Activated CD4-positive, alpha-beta memory T cell treated with anti-CD3 and anti-CD28 coated beads, Interleukin-2, amount 10 ng/mL, durations not matched to agents 7 days and 5 days (primary cell): ENCODE measurements at regions not wholly inside any gene's neighbourhood (a gene's known extent, or its start where the extent isn't known, plus 50 kb on each side); places are given as distances from the start of the nearest gene placed in this dataset.
"Not testable (repeated sequence)": the region's sequence is repeated elsewhere in the genome, so short reads cannot be mapped to it uniquely, and the experiment has no call there.

Experiments used
- CTCF ChIA-PET: fragments of 350-600 bp; sonication (Branson Sonifier 250); formaldehyde crosslinking; loops from one replicate; lab custom pipeline; 2021; ENCODE audit warnings: antibody characterized with exemption, inconsistent platforms; lab: Charles Lee
- POLR2A ChIA-PET: fragments of 350-600 bp; sonication (Branson Sonifier 250); formaldehyde crosslinking; loops from one replicate; lab custom pipeline; 2021; ENCODE audit warnings: antibody characterized with exemption; lab: Charles Lee
- DNase-seq: peaks from one replicate; pipeline ENCODE4 v3.0.0-alpha.2; 2020
- H3K27ac Mint-ChIP-seq: one replicate; pipeline ENCODE4 v1.8.0; 2021; ENCODE audit warnings: mild to moderate bottlenecking, mixed read lengths
- H3K27me3 Mint-ChIP-seq: one replicate; pipeline ENCODE4 v1.8.0; 2021; ENCODE audit warnings: mixed read lengths
- H3K36me3 Mint-ChIP-seq: one replicate; pipeline ENCODE4 v1.8.0; 2021; ENCODE audit warnings: low read depth, mixed read lengths
- H3K4me1 Mint-ChIP-seq: one replicate; pipeline ENCODE4 v1.8.0; 2021; ENCODE audit warnings: mixed read lengths
- H3K4me3 Mint-ChIP-seq: one replicate; pipeline ENCODE4 v1.8.0; 2021; ENCODE audit warnings: mild to moderate bottlenecking, mixed read lengths
- H3K9me3 Mint-ChIP-seq: one replicate; pipeline ENCODE4 v1.8.0; 2021; ENCODE audit warnings: mixed read lengths

- Mint-ChIP-seq H3K9me3 (peaks cover 3% of the 10 kb centered on the region), H3K27me3 (no peaks in the 10 kb centered on the region), H3K36me3 (no peaks in the 10 kb centered on the region), H3K27ac (no peak overlapping the region), H3K4me1 (no peaks in the 10 kb centered on the region), H3K4me3 (no peak overlapping the region)
- POLR2A ChIA-PET, result no interaction called here
- CTCF ChIA-PET, result no interaction called here
- no peak for DNase-seq
These were observed 835.6 kb downstream of the PCDH17 start for GRCh38 chr13:58467176-58467575.

- Mint-ChIP-seq H3K36me3 (no peaks in the 10 kb centered on the region), H3K4me3 (no peak overlapping the region), H3K9me3 (no peaks in the 10 kb centered on the region), H3K27ac (no peak overlapping the region), H3K27me3 (no peaks in the 10 kb centered on the region), H3K4me1 (no peaks in the 10 kb centered on the region)
- no peak for DNase-seq
- CTCF ChIA-PET, result no interaction called here
- POLR2A ChIA-PET, result no interaction called here
These were observed 840.9 kb downstream of the PCDH17 start for GRCh38 chr13:58472483-58472882.

GRCh38 chr13:58474581-58474980, 843.0 kb downstream of the PCDH17 start:
- no peaks in the 10 kb centered on the region for H3K4me1 Mint-ChIP-seq
- POLR2A ChIA-PET, result no interaction called here
- H3K27ac Mint-ChIP-seq, result no peak overlapping the region
- H3K36me3 Mint-ChIP-seq, result no peaks in the 10 kb centered on the region
- CTCF ChIA-PET, result no interaction called here
- H3K9me3 Mint-ChIP-seq, result no peaks in the 10 kb centered on the region
- no peak for DNase-seq
- no peak overlapping the region for H3K4me3 Mint-ChIP-seq
- no peaks in the 10 kb centered on the region for H3K27me3 Mint-ChIP-seq

- CTCF ChIA-PET, result no interaction called here
- Mint-ChIP-seq H3K9me3 (no peaks in the 10 kb centered on the region), H3K4me1 (no peaks in the 10 kb centered on the region), H3K36me3 (no peaks in the 10 kb centered on the region), H3K27me3 (no peaks in the 10 kb centered on the region), H3K4me3 (no peak overlapping the region), H3K27ac (no peak overlapping the region)
- POLR2A ChIA-PET, result no interaction called here
- DNase-seq, result no peak
These were observed 844.8 kb downstream of the PCDH17 start for GRCh38 chr13:58476206-58476918.

- H3K27me3 Mint-ChIP-seq, result no peaks in the 10 kb centered on the region
- no peaks in the 10 kb centered on the region for H3K36me3 Mint-ChIP-seq
- no peak overlapping the region for H3K27ac Mint-ChIP-seq
- no peak overlapping the region for H3K4me3 Mint-ChIP-seq
- ChIA-PET CTCF (no interaction called here), POLR2A (no interaction called here)
- no peak for DNase-seq
- H3K4me1 Mint-ChIP-seq, result no peaks in the 10 kb centered on the region
- H3K9me3 Mint-ChIP-seq, result peaks cover under 1% of the 10 kb centered on the region
These were observed 847.3 kb downstream of the PCDH17 start for GRCh38 chr13:58478858-58479257.

- H3K4me1 Mint-ChIP-seq, result no peaks in the 10 kb centered on the region
- peaks cover 3% of the 10 kb centered on the region for H3K9me3 Mint-ChIP-seq
- H3K36me3 Mint-ChIP-seq, result no peaks in the 10 kb centered on the region
- H3K27me3 Mint-ChIP-seq, result no peaks in the 10 kb centered on the region
- CTCF ChIA-PET, result interaction anchor here (0.6 kb wide), 1 partner anchor 44 kb away, joined by 3 read pairs; no protein-coding TSS in a partner anchor
- POLR2A ChIA-PET, result no interaction called here
- no peak overlapping the region for H3K27ac Mint-ChIP-seq
- no peak overlapping the region for H3K4me3 Mint-ChIP-seq
- no peak for DNase-seq
These were observed 848.5 kb downstream of the PCDH17 start for GRCh38 chr13:58480061-58480460.

GRCh38 chr13:58488251-58488650, 856.7 kb downstream of the PCDH17 start:
- no peak overlapping the region for H3K27ac Mint-ChIP-seq
- H3K4me1 Mint-ChIP-seq, result no peaks in the 10 kb centered on the region
- H3K9me3 Mint-ChIP-seq, result peaks cover 5% of the 10 kb centered on the region
- H3K4me3 Mint-ChIP-seq, result no peak overlapping the region
- no peaks in the 10 kb centered on the region for H3K36me3 Mint-ChIP-seq
- no peaks in the 10 kb centered on the region for H3K27me3 Mint-ChIP-seq
- no peak for DNase-seq
- POLR2A ChIA-PET, result no interaction called here
- CTCF ChIA-PET, result no interaction called here

GRCh38 chr13:58495668-58496067, 864.1 kb downstream of the PCDH17 start:
- Mint-ChIP-seq H3K9me3 (no peaks in the 10 kb centered on the region), H3K27ac (no peak overlapping the region), H3K4me3 (no peak overlapping the region), H3K27me3 (no peaks in the 10 kb centered on the region), H3K36me3 (no peaks in the 10 kb centered on the region), H3K4me1 (no peaks in the 10 kb centered on the region)
- ChIA-PET CTCF (no interaction called here), POLR2A (no interaction called here)
- no peak for DNase-seq

GRCh38 chr13:58500938-58501337, 869.4 kb downstream of the PCDH17 start:
- ChIA-PET POLR2A (no interaction called here), CTCF (no interaction called here)
- H3K4me3 Mint-ChIP-seq, result no peak overlapping the region
- H3K27ac Mint-ChIP-seq, result no peak overlapping the region
- no peaks in the 10 kb centered on the region for H3K4me1 Mint-ChIP-seq
- DNase-seq, result no peak
- peaks cover 8% of the 10 kb centered on the region for H3K9me3 Mint-ChIP-seq
- no peaks in the 10 kb centered on the region for H3K36me3 Mint-ChIP-seq
- H3K27me3 Mint-ChIP-seq, result no peaks in the 10 kb centered on the region

- CTCF ChIA-PET, H3K27ac Mint-ChIP-seq, H3K36me3 Mint-ChIP-seq: not testable (repeated sequence)
These were observed 872.7 kb downstream of the PCDH17 start for GRCh38 chr13:58504202-58504700.

GRCh38 chr13:58505262-58505920, 873.8 kb downstream of the PCDH17 start:
- H3K4me1 Mint-ChIP-seq, POLR2A ChIA-PET, CTCF ChIA-PET, H3K4me3 Mint-ChIP-seq, H3K36me3 Mint-ChIP-seq, H3K27ac Mint-ChIP-seq, H3K27me3 Mint-ChIP-seq, DNase-seq: not testable (repeated sequence)
- H3K9me3 Mint-ChIP-seq, result peaks cover 16% of the 10 kb centered on the region

More at GRCh38 chr13:58504202-58504700, 872.7 kb downstream of the PCDH17 start:
- POLR2A ChIA-PET, H3K4me1 Mint-ChIP-seq, DNase-seq, H3K27me3 Mint-ChIP-seq, H3K4me3 Mint-ChIP-seq: not testable (repeated sequence)
- peaks cover 12% of the 10 kb centered on the region for H3K9me3 Mint-ChIP-seq

GRCh38 chr13:58528351-58528750, 896.8 kb downstream of the PCDH17 start:
- DNase-seq, result no peak
- H3K4me3 Mint-ChIP-seq, result no peak overlapping the region
- no peak overlapping the region for H3K27ac Mint-ChIP-seq
- peaks cover 8% of the 10 kb centered on the region for H3K9me3 Mint-ChIP-seq
- no peaks in the 10 kb centered on the region for H3K27me3 Mint-ChIP-seq
- POLR2A ChIA-PET, result no interaction called here
- CTCF ChIA-PET, result no interaction called here
- no peaks in the 10 kb centered on the region for H3K36me3 Mint-ChIP-seq
- H3K4me1 Mint-ChIP-seq, result no peaks in the 10 kb centered on the region

- no peak for DNase-seq
- H3K4me3 Mint-ChIP-seq, result no peak overlapping the region
- no peak overlapping the region for H3K27ac Mint-ChIP-seq
- H3K4me1 Mint-ChIP-seq, result no peaks in the 10 kb centered on the region
- ChIA-PET POLR2A (no interaction called here), CTCF (no interaction called here)
- no peaks in the 10 kb centered on the region for H3K27me3 Mint-ChIP-seq
- no peaks in the 10 kb centered on the region for H3K36me3 Mint-ChIP-seq
- peaks cover 10% of the 10 kb centered on the region for H3K9me3 Mint-ChIP-seq
These were observed 900.1 kb downstream of the PCDH17 start for GRCh38 chr13:58531614-58532013.

GRCh38 chr13:58542530-58542929, 911.0 kb downstream of the PCDH17 start:
- no peak overlapping the region for H3K27ac Mint-ChIP-seq
- peaks cover 2% of the 10 kb centered on the region for H3K9me3 Mint-ChIP-seq
- ChIA-PET POLR2A (no interaction called here), CTCF (no interaction called here)
- no peak for DNase-seq
- no peaks in the 10 kb centered on the region for H3K4me1 Mint-ChIP-seq
- no peaks in the 10 kb centered on the region for H3K27me3 Mint-ChIP-seq
- H3K4me3 Mint-ChIP-seq, result no peak overlapping the region
- no peaks in the 10 kb centered on the region for H3K36me3 Mint-ChIP-seq
